Tibial nerve (tissue), 4 donors: ENCODE measurements at regions not wholly inside any gene's neighbourhood (a gene's known extent, or its start where the extent isn't known, plus 50 kb on each side); places are given as distances from the start of the nearest gene placed in this dataset.

ENCODE experiments used
- EP300 ChIP-seq, 2 donors: sonication (generic); formaldehyde crosslinking; IDR thresholded peaks; one replicate each; pipeline ENCODE4 v1.6.1; 2017; ENCODE audit warnings: antibody characterized with exemption in 2 of 2, mild to moderate bottlenecking in 1 of 2
- POLR2A ChIP-seq, 2 donors: fragments of 450-650 bp; IDR thresholded peaks; one replicate each; pipeline ENCODE4 v1.6.1; 2017; ENCODE audit warnings: antibody characterized with exemption in 2 of 2, mild to moderate bottlenecking in 2 of 2, moderate library complexity in 2 of 2
- TF ChIP-seq, protein P1 (sequence below), 5 experiments: fragments of 200-600 bp in 3 of 5; fragments of 450-650 bp in 2 of 5; sonication (generic) in 3 of 5; IDR thresholded peaks; one replicate each; pipeline ENCODE4 v1.5.1; 2016 to 2019; ENCODE audit warnings: antibody characterized with exemption in 5 of 5, mild to moderate bottlenecking in 3 of 5, moderate library complexity in 2 of 5

DNA sequence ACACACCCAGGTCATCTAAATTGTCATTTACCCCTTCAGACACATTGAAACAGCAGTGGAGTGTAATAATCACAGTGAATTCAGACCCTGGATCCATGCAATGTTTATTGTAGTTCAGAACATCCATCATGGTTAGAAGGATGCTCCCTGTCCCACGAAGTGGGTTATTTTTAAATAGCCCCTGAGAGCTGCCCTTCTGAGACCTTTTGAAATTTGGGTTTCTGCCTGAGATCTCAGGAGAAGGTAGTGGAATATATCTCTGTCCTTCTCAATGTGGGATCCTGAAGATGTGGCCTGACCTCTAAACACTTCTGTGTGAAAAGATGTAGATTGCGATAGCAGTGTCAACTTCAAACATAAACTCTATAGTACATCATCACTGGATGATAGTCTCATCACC lies 1080.6 kb downstream of the TMEM121 start:
- TF ChIP-seq POLR2A (IDR thresholded peaks at IDR 0.05) (no peak), EP300 (IDR thresholded peaks at IDR 0.05) (no peak)
- TF ChIP-seq, protein P1, sequence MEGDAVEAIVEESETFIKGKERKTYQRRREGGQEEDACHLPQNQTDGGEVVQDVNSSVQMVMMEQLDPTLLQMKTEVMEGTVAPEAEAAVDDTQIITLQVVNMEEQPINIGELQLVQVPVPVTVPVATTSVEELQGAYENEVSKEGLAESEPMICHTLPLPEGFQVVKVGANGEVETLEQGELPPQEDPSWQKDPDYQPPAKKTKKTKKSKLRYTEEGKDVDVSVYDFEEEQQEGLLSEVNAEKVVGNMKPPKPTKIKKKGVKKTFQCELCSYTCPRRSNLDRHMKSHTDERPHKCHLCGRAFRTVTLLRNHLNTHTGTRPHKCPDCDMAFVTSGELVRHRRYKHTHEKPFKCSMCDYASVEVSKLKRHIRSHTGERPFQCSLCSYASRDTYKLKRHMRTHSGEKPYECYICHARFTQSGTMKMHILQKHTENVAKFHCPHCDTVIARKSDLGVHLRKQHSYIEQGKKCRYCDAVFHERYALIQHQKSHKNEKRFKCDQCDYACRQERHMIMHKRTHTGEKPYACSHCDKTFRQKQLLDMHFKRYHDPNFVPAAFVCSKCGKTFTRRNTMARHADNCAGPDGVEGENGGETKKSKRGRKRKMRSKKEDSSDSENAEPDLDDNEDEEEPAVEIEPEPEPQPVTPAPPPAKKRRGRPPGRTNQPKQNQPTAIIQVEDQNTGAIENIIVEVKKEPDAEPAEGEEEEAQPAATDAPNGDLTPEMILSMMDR (IDR thresholded peaks at IDR 0.05) = no peak
